Colonic mucosa (tissue), 4 donors: ENCODE measurements at regions not wholly inside any gene's neighbourhood (a gene's known extent, or its start where the extent isn't known, plus 50 kb on each side); places are given as distances from the start of the nearest gene placed in this dataset.

Source experiments
- DNase-seq: peaks from one replicate; pipeline ENCODE4 v3.0.0-alpha.2; 2020
- H3K27ac ChIP-seq: fragments of 200-600 bp; one replicate; pipeline ENCODE4 v1.8.0; 2021
- H3K27me3 ChIP-seq: fragments of 200-600 bp; one replicate; pipeline ENCODE4 v1.8.0; 2021
- H3K36me3 ChIP-seq: fragments of 200-600 bp; one replicate; pipeline ENCODE4 v1.8.0; 2021
- H3K4me1 ChIP-seq: fragments of 200-600 bp; one replicate; pipeline ENCODE4 v1.8.0; 2021; ENCODE audit warnings: mild to moderate bottlenecking
- H3K4me3 ChIP-seq: fragments of 200-600 bp; one replicate; pipeline ENCODE4 v1.8.0; 2021
- H3K9ac ChIP-seq, 2 donors: one replicate each; pipeline ENCODE4 v1.7.0; 2013; ENCODE audit warnings: control low read depth in 2 of 2, low read depth in 2 of 2, low read length in 2 of 2
- H3K9me3 ChIP-seq: fragments of 200-600 bp; one replicate; pipeline ENCODE4 v1.8.0; 2021
- intact Hi-C: fragments of 100-400 bp; cut with DNase I; formaldehyde crosslinking; loops from one replicate; pipeline ENCODE4 v1.14.1; 2022
- TF ChIP-seq, protein P1 (sequence below): fragments of 200-600 bp; IDR thresholded peaks from one replicate; pipeline ENCODE4 v1.8.0; 2022; ENCODE audit warnings: antibody characterized with exemption, mild to moderate bottlenecking
- donor health status: healthy.
- donor health status: DM: no; HTN: no; CAD: no.
- donor health status: DM: no; HTN: no; CAD: no.

DNA sequence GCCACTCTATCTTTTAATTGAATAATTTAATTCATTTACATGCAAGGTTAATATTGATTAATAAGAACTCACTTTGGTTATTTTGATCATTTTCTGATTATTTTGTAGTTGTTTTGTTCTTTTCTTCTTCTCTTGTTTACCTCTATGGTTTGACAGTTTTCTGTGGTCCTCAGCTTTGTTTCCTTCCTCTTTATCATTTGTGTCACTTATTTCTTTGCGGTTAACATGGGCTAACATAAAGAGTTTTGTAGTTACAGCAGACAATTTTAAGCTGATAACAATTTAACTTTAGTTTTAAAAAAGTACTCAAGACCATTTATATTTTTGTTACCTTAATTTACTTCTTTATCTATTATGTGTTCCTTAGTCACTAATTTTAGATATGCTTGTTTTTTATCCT, 1032.8 kb upstream of the RAG2 start:
- no peak overlapping the region for H3K4me3 ChIP-seq
- intact Hi-C loops: no loop called here
- H3K36me3 ChIP-seq: no peaks in the 10 kb centered on the region

DNA sequence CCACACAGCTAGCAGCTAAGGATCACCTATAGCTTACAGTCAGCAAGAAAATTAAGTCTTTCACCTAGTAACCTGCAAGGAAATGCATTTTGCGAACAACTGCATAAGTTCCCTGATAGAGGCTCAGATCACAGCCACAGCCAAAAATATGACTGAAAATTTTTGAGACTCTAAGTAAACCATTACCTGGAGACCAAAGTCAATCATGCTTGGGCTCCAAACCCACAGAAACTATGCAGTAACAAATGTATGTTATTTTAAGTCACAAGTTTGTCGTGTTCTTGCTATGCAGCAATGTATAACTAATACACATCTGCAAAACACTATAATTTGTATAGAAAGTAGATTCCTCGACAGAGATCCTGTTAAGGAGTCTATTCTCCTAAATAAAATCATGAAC, 1025.7 kb upstream of the RAG2 start:
- no peak overlapping the region for H3K27ac ChIP-seq
- no peak overlapping the region for H3K9ac ChIP-seq
- TF ChIP-seq, protein P1, sequence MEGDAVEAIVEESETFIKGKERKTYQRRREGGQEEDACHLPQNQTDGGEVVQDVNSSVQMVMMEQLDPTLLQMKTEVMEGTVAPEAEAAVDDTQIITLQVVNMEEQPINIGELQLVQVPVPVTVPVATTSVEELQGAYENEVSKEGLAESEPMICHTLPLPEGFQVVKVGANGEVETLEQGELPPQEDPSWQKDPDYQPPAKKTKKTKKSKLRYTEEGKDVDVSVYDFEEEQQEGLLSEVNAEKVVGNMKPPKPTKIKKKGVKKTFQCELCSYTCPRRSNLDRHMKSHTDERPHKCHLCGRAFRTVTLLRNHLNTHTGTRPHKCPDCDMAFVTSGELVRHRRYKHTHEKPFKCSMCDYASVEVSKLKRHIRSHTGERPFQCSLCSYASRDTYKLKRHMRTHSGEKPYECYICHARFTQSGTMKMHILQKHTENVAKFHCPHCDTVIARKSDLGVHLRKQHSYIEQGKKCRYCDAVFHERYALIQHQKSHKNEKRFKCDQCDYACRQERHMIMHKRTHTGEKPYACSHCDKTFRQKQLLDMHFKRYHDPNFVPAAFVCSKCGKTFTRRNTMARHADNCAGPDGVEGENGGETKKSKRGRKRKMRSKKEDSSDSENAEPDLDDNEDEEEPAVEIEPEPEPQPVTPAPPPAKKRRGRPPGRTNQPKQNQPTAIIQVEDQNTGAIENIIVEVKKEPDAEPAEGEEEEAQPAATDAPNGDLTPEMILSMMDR: no peak
- H3K36me3 ChIP-seq: no peaks in the 10 kb centered on the region
- DNase-seq: no peak
- H3K4me1 ChIP-seq: no peaks in the 10 kb centered on the region
- H3K27me3 ChIP-seq: no peaks in the 10 kb centered on the region
- intact Hi-C loops: no loop called here
- no peak overlapping the region for H3K4me3 ChIP-seq
- H3K9me3 ChIP-seq: no peaks in the 10 kb centered on the region

More for the DNA sequence above, 1032.8 kb upstream of the RAG2 start:
- Histone ChIP-seq H3K27me3 (no peaks in the 10 kb centered on the region), H3K27ac (no peak overlapping the region), H3K4me1 (no peaks in the 10 kb centered on the region), H3K9ac (no peak overlapping the region), H3K9me3 (no peaks in the 10 kb centered on the region)
- TF ChIP-seq, protein P1: no peak
- DNase-seq: no peak

DNA sequence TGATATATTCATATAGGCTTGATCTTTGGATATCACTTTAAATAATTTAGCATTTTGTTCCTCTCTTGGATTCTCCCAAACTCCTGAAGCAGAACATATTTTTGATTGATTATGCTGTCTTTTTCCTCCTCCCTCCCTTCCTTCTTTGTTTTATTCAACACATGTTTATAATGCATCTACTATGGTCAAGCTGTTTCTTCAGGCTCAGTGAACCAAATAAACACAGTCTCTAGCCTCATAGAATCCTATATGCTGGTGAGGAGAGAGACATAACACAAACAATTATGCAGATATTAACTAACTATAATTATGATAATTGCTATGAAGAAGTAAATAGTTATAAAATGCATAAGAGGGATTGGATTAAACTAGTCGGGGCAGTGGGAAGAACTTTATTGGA, 1023.6 kb upstream of the RAG2 start:
- Histone ChIP-seq H3K36me3 (no peaks in the 10 kb centered on the region), H3K4me3 (no peak overlapping the region), H3K27me3 (no peaks in the 10 kb centered on the region), H3K27ac (no peak overlapping the region), H3K4me1 (no peaks in the 10 kb centered on the region), H3K9me3 (no peaks in the 10 kb centered on the region), H3K9ac (no peak overlapping the region)
- intact Hi-C loops: no loop called here
- TF ChIP-seq, protein P1: no peak
- no peak for DNase-seq

- TF ChIP-seq, protein P1: no peak
- intact Hi-C loops: no loop called here
- no peak for DNase-seq
- Histone ChIP-seq H3K4me3 (no peak overlapping the region), H3K4me1 (no peaks in the 10 kb centered on the region), H3K36me3 (no peaks in the 10 kb centered on the region), H3K9me3 (no peaks in the 10 kb centered on the region), H3K27me3 (no peaks in the 10 kb centered on the region), H3K9ac (no peak overlapping the region), H3K27ac (no peak overlapping the region)
Observed at GRCh38 chr11:37616291-37616690, 1018.3 kb upstream of the RAG2 start.

- no peaks in the 10 kb centered on the region for H3K4me1 ChIP-seq
- H3K36me3 ChIP-seq: no peaks in the 10 kb centered on the region
- H3K9ac ChIP-seq: no peak overlapping the region
- H3K27ac ChIP-seq: no peak overlapping the region
- no peak overlapping the region for H3K4me3 ChIP-seq
- intact Hi-C loops: no loop called here
- DNase-seq: no peak
- H3K27me3 ChIP-seq: no peaks in the 10 kb centered on the region
- no peaks in the 10 kb centered on the region for H3K9me3 ChIP-seq
- TF ChIP-seq, protein P1: no peak
Observed at GRCh38 chr11:37613031-37613430, 1015.0 kb upstream of the RAG2 start.

DNA sequence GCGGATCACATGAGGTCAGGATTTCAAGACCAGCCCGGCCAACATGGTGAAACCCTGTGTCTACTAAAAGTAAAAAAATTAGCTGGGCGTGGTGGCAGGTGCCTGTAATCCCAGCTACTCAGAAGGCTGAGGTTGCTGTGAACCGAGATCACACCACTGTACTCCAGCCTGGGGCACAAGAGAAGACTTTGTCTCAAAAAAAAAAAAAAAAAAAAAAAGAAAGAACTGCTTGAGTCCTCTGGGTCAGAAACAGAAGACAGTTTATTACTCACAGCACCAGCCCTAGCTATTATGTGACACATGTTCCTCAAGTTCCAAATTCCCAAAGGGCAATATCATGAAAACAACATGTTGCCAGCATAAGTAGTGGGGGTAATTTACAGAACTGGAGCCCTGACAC, 1014.1 kb upstream of the RAG2 start:
- Histone ChIP-seq H3K4me1 (no peaks in the 10 kb centered on the region), H3K9ac (no peak overlapping the region), H3K4me3 (no peak overlapping the region), H3K36me3 (no peaks in the 10 kb centered on the region), H3K27ac (no peak overlapping the region), H3K27me3 (no peaks in the 10 kb centered on the region), H3K9me3 (no peaks in the 10 kb centered on the region)
- intact Hi-C loops: no loop called here
- TF ChIP-seq, protein P1: no peak
- DNase-seq: no peak
